IMR-90 (cell line): ENCODE measurements at regions not wholly inside any gene's neighbourhood (a gene's known extent, or its start where the extent isn't known, plus 50 kb on each side); places are given as distances from the start of the nearest gene placed in this dataset.

Experiments used
- ATAC-seq: fragments of 200-7000 bp; cut with Tn5 transposase; 2 replicates; pipeline ENCODE4 v1.9.1; 2020; ENCODE audit warnings: low read depth, mild to moderate bottlenecking, moderate library complexity
- BruUV-seq: library from RNA; stranded (reverse); fragments of 400-500 nt; replicated peaks from 2 replicates; lab custom pipeline; 2021; lab: Mats Ljungman, UMichigan
- CTCF ChIA-PET: fragments of 300-600 bp; formaldehyde crosslinking; extraction: SDS; loops from one replicate; lab custom pipeline; 2021; ENCODE audit warnings: antibody characterized with exemption; lab: Yijun Ruan, JAX
- POLR2A ChIA-PET: fragments of 300-600 bp; sonication (Branson Sonifier 250); formaldehyde crosslinking; loops from one replicate; lab custom pipeline; 2022; ENCODE audit warnings: antibody characterized with exemption; ENCODE audit not compliant: unreplicated experiment; lab: Charles Lee
- DNase-seq: peaks from one replicate; pipeline ENCODE4 v3.0.0; 2013
- H2AFZ ChIP-seq: replicated peaks from 2 replicates; pipeline ENCODE3; 2013; ENCODE audit warnings: low read length, mild to moderate bottlenecking; ENCODE audit not compliant: poor library complexity
- H2AK5ac ChIP-seq: 2 replicates; pipeline ENCODE4 v1.6.1; 2013; ENCODE audit warnings: low read depth, low read length, inconsistent platforms
- H2AK9ac ChIP-seq: replicated peaks from 2 replicates; pipeline ENCODE3; 2013; ENCODE audit warnings: mild to moderate bottlenecking, low read depth, low read length, moderate library complexity; ENCODE audit not compliant: poor library complexity
- H2BK120ac ChIP-seq: 2 replicates; pipeline ENCODE4 v1.6.1; 2013; ENCODE audit warnings: low read depth, low read length, inconsistent platforms
- H2BK15ac ChIP-seq: 3 replicates; pipeline ENCODE4 v1.6.1; 2013; ENCODE audit warnings: low read depth, low read length, inconsistent platforms
- H2BK20ac ChIP-seq: 2 replicates; pipeline ENCODE4 v1.6.1; 2013; ENCODE audit warnings: low read depth, mild to moderate bottlenecking, inconsistent platforms, low read length, moderate library complexity
- H2BK5ac ChIP-seq: 2 replicates; pipeline ENCODE4 v1.6.1; 2013; ENCODE audit warnings: mild to moderate bottlenecking, low read depth, low read length, inconsistent platforms; ENCODE audit not compliant: poor library complexity, severe bottlenecking
- H3K14ac ChIP-seq: replicated peaks from 2 replicates; pipeline ENCODE4 v1.6.1; 2013; ENCODE audit warnings: low read depth, low read length, inconsistent platforms
- H3K18ac ChIP-seq: 2 replicates; pipeline ENCODE4 v1.6.1; 2013; ENCODE audit warnings: low read depth, low read length, control low read depth
- H3K23ac ChIP-seq: 2 replicates; pipeline ENCODE4 v1.6.1; 2013; ENCODE audit warnings: low read depth, low read length, inconsistent platforms
- H3K27ac ChIP-seq: 2 replicates; pipeline ENCODE4 v1.5.1; 2013; ENCODE audit warnings: mild to moderate bottlenecking, control low read depth, low read length; ENCODE audit not compliant: insufficient read depth
- H3K27me3 ChIP-seq: 2 replicates; pipeline ENCODE4 v1.6.1; 2013; ENCODE audit warnings: low read length; ENCODE audit not compliant: control insufficient read depth, insufficient read depth
- H3K36me3 ChIP-seq: 2 replicates; pipeline ENCODE4 v1.6.1; 2013; ENCODE audit warnings: low read length, mixed read lengths; ENCODE audit not compliant: control insufficient read depth, insufficient read depth
- H3K4ac ChIP-seq: 2 replicates; pipeline ENCODE4 v1.6.1; 2013; ENCODE audit warnings: low read depth, low read length, inconsistent platforms
- H3K4me1 ChIP-seq: 2 replicates; pipeline ENCODE4 v1.6.1; 2013; ENCODE audit warnings: low read length, mixed read lengths; ENCODE audit not compliant: control insufficient read depth, insufficient read depth
- H3K4me2 ChIP-seq: 2 replicates; pipeline ENCODE4 v1.6.1; 2013; ENCODE audit warnings: low read depth, mild to moderate bottlenecking, control low read depth, low read length, moderate library complexity
- H3K4me3 ChIP-seq: 2 replicates; pipeline ENCODE4 v1.5.1; 2013; ENCODE audit warnings: low read depth, mild to moderate bottlenecking, control low read depth, low read length, moderate library complexity; ENCODE audit not compliant: insufficient read depth
- H3K56ac ChIP-seq: 2 replicates; pipeline ENCODE4 v1.6.1; 2013; ENCODE audit warnings: low read length, inconsistent platforms; ENCODE audit not compliant: insufficient read depth; ENCODE audit errors: extremely low read depth
- H3K79me1 ChIP-seq, 2 experiments: 2 replicates each; pipeline ENCODE4 v1.6.1; 2013; ENCODE audit warnings: low read length in 2 of 2, inconsistent platforms in 1 of 2, low read depth in 1 of 2
- H3K9ac ChIP-seq: 2 replicates; pipeline ENCODE4 v1.6.1; 2013; ENCODE audit warnings: low read depth, low read length, control low read depth
- H3K9me1 ChIP-seq: 2 replicates; pipeline ENCODE4 v1.6.1; 2013; ENCODE audit warnings: low read length, inconsistent platforms; ENCODE audit not compliant: insufficient read depth
- H3K9me3 ChIP-seq: 2 replicates; pipeline ENCODE4 v1.6.1; 2013; ENCODE audit warnings: low read length; ENCODE audit not compliant: control insufficient read depth, insufficient read depth
- H4K20me1 ChIP-seq: 2 replicates; pipeline ENCODE4 v1.6.1; 2013; ENCODE audit warnings: low read length, inconsistent platforms; ENCODE audit not compliant: insufficient read depth
- H4K5ac ChIP-seq: 2 replicates; pipeline ENCODE4 v1.6.1; 2013; ENCODE audit warnings: mild to moderate bottlenecking, low read depth, low read length, control low read depth
- H4K8ac ChIP-seq, 2 experiments: 2 replicates each; pipeline ENCODE4 v1.6.1; 2013; ENCODE audit warnings: low read depth in 2 of 2, low read length in 2 of 2, control low read depth in 1 of 2, inconsistent platforms in 1 of 2
- H4K91ac ChIP-seq: 2 replicates; pipeline ENCODE4 v1.6.1; 2013; ENCODE audit warnings: low read depth, low read length, inconsistent platforms; ENCODE audit not compliant: insufficient read depth
- SMC3 ChIP-seq: fragments of 150-350 bp; IDR thresholded peaks from 2 replicates; pipeline ENCODE4 v1.6.1; 2016; ENCODE audit warnings: low read depth, mild to moderate bottlenecking, antibody characterized with exemption, low read length, moderate library complexity
- WGBS, 2 experiments: methylation state at CpG; one replicate each; pipeline versions ENCODE4 v1.1.5 to v1.1.7; 2013; ENCODE audit warnings: missing lambda C conversion rate in 2 of 2; ENCODE audit not compliant: insufficient read length in 1 of 2; ENCODE audit errors: extremely low coverage in 2 of 2; 5-methylcytosine and 5-hydroxymethylcytosine counted together
- dilution Hi-C: fragments of 300-500 bp; cut with HindIII; formaldehyde crosslinking; loops from one replicate; pipeline ENCODE4 v1.14.3; 2018; ENCODE audit warnings: low sequenced_read_pairs; ENCODE audit not compliant: unreplicated experiment
- in situ Hi-C: fragments of 300-500 bp; cut with MboI; formaldehyde crosslinking; loops from 3 replicates; pipeline ENCODE4 v1.14.3; 2019; ENCODE audit warnings: low sequenced_read_pairs, inconsistent platforms, mixed read lengths
- intact Hi-C: fragments of 100-400 bp; cut with micrococcal nuclease; formaldehyde crosslinking; loops from 2 replicates; pipeline ENCODE4 v1.10.0; 2022
- TF ChIP-seq, protein P1 (sequence below): conservative IDR thresholded peaks from 2 replicates; pipeline ENCODE4 v1.5.1; 2012; ENCODE audit warnings: mild to moderate bottlenecking, low read depth, low read length, improper control_type of control experiment

DNA sequence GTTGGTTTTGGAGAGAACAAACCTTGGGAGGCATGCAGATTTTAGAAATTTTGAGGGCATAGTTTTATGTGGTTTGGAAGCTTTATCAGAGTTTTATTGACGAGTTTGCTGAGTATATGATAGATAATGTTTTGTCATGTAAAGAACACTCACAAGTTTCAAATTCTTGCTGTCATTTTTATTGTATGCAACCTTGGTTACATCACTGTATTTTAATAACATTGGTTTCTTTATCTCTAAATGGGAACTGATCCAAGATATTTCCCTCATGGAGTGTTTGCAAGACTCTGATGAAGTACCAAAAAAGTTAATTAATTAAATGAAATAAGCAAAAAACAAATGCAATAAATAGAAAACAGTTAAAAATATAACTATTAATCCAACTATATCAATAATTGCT lies 170.3 kb downstream of the SMC2 start:
- in situ Hi-C loops: no loop called here
- POLR2A ChIA-PET: no interaction called here

More for the DNA sequence above, 170.3 kb downstream of the SMC2 start:
- DNase-seq (no peak), ATAC-seq (no peak)
- no peak overlapping the region for H3K4ac ChIP-seq
- H3K23ac ChIP-seq: no peak overlapping the region
- H3K27me3 ChIP-seq: no peaks in the 10 kb centered on the region
- H3K4me1 ChIP-seq: no peaks in the 10 kb centered on the region
- H3K56ac ChIP-seq: no peak overlapping the region
- no peak overlapping the region for H2BK20ac ChIP-seq
- H4K20me1 ChIP-seq: no peaks in the 10 kb centered on the region
- no peak overlapping the region for H4K5ac ChIP-seq
- no peak overlapping the region for H2BK120ac ChIP-seq
- H3K9me3 ChIP-seq: 0 out of 2 replicates have a peak, but pooled peaks cover 2% of the 10 kb centered on the region
- no peak overlapping the region for H2AK5ac ChIP-seq
- intact Hi-C loops: no loop called here
- CTCF ChIA-PET: no interaction called here
- no peak overlapping the region for H3K4me2 ChIP-seq
- H4K91ac ChIP-seq: no peak overlapping the region
- no peaks in the 10 kb centered on the region for H3K36me3 ChIP-seq
- BruUV-seq: no TSS peak
- no peak overlapping the region for H3K27ac ChIP-seq
- no peak overlapping the region for H3K9ac ChIP-seq
- H3K18ac ChIP-seq: no peak overlapping the region
- H3K79me1 ChIP-seq: no peaks in the 10 kb centered on the region
- dilution Hi-C loops: no loop called here
- no peak overlapping the region for H2BK5ac ChIP-seq
- no peak overlapping the region for H3K14ac ChIP-seq
- H3K9me1 ChIP-seq: no peaks in the 10 kb centered on the region
- H3K4me3 ChIP-seq: no peak overlapping the region
- TF ChIP-seq SMC3: no peak
- TF ChIP-seq, protein P1, sequence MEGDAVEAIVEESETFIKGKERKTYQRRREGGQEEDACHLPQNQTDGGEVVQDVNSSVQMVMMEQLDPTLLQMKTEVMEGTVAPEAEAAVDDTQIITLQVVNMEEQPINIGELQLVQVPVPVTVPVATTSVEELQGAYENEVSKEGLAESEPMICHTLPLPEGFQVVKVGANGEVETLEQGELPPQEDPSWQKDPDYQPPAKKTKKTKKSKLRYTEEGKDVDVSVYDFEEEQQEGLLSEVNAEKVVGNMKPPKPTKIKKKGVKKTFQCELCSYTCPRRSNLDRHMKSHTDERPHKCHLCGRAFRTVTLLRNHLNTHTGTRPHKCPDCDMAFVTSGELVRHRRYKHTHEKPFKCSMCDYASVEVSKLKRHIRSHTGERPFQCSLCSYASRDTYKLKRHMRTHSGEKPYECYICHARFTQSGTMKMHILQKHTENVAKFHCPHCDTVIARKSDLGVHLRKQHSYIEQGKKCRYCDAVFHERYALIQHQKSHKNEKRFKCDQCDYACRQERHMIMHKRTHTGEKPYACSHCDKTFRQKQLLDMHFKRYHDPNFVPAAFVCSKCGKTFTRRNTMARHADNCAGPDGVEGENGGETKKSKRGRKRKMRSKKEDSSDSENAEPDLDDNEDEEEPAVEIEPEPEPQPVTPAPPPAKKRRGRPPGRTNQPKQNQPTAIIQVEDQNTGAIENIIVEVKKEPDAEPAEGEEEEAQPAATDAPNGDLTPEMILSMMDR: no peak
- no peak overlapping the region for H2AK9ac ChIP-seq
- no peak overlapping the region for H2AFZ ChIP-seq
- no peak overlapping the region for H4K8ac ChIP-seq
- H2BK15ac ChIP-seq: no peak overlapping the region
- WGBS, 2 experiments: no CpG with 5 or more reads among the region's 1 CpG
